ENCODE measurements at regions not wholly inside any gene's neighbourhood (a gene's known extent, or its start where the extent isn't known, plus 50 kb on each side); places are given as distances from the start of the nearest gene placed in this dataset.

- no peak overlapping the region for H3K4me3 ChIP-seq (ENCODE audit: low read depth, low read length)
- no peaks in the 10 kb centered on the region for H3K27me3 ChIP-seq (ENCODE audit: control insufficient read depth, insufficient read depth, low read length)
- no peak for FAIRE-seq
- H3K36me3 ChIP-seq (ENCODE audit: control insufficient read depth, insufficient read depth, low read length), result no peaks in the 10 kb centered on the region
- no peak for DNase-seq (ENCODE audit: low read depth)
- TF ChIP-seq, protein P1, sequence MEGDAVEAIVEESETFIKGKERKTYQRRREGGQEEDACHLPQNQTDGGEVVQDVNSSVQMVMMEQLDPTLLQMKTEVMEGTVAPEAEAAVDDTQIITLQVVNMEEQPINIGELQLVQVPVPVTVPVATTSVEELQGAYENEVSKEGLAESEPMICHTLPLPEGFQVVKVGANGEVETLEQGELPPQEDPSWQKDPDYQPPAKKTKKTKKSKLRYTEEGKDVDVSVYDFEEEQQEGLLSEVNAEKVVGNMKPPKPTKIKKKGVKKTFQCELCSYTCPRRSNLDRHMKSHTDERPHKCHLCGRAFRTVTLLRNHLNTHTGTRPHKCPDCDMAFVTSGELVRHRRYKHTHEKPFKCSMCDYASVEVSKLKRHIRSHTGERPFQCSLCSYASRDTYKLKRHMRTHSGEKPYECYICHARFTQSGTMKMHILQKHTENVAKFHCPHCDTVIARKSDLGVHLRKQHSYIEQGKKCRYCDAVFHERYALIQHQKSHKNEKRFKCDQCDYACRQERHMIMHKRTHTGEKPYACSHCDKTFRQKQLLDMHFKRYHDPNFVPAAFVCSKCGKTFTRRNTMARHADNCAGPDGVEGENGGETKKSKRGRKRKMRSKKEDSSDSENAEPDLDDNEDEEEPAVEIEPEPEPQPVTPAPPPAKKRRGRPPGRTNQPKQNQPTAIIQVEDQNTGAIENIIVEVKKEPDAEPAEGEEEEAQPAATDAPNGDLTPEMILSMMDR (IDR thresholded peaks at IDR 0.05; ENCODE audit: insufficient read depth, low read length, severe bottlenecking), result no peak
These were observed 905.5 kb upstream of the PCDH20 start for GRCh38 chr13:62321139-62321538.

- H3K4me3 ChIP-seq (ENCODE audit: low read depth, low read length), result no peak overlapping the region
- H3K36me3 ChIP-seq (ENCODE audit: control insufficient read depth, insufficient read depth, low read length), result no peaks in the 10 kb centered on the region
- H3K27me3 ChIP-seq (ENCODE audit: control insufficient read depth, insufficient read depth, low read length), result no peaks in the 10 kb centered on the region
- FAIRE-seq, result no peak
- DNase-seq (ENCODE audit: low read depth), result peak; percentile 48
- TF ChIP-seq, protein P1 (IDR thresholded peaks at IDR 0.05; ENCODE audit: insufficient read depth, low read length, severe bottlenecking), result peak; percentile 4
These were observed 904.8 kb upstream of the PCDH20 start for GRCh38 chr13:62320129-62321108.

DNA sequence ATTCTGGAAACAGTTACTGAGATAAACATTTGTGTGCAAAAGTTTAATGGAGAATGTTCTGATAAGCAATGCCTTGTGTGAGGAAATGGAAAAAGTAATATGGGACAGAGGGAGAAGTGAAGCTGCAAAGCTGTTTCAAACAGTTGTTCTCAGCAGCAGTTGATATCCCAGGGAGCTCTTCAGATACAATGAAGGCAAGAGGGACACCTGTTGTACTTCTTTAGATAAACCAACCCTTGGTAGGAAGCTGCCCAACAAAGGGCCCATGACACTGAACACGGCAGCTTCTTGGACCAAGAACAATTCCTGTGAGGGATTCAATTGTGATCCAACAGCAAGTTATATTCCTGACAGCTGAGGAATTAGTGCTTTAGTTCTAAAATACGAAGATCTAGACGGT, 894.3 kb upstream of the PCDH20 start:
- no peaks in the 10 kb centered on the region for H3K36me3 ChIP-seq (ENCODE audit: control insufficient read depth, insufficient read depth, low read length)
- no peak for FAIRE-seq
- DNase-seq (ENCODE audit: low read depth), result no peak
- H3K27me3 ChIP-seq (ENCODE audit: control insufficient read depth, insufficient read depth, low read length), result no peaks in the 10 kb centered on the region
- TF ChIP-seq, protein P1 (IDR thresholded peaks at IDR 0.05; ENCODE audit: insufficient read depth, low read length, severe bottlenecking), result no peak
- H3K4me3 ChIP-seq (ENCODE audit: low read depth, low read length), result no peak overlapping the region

DNA sequence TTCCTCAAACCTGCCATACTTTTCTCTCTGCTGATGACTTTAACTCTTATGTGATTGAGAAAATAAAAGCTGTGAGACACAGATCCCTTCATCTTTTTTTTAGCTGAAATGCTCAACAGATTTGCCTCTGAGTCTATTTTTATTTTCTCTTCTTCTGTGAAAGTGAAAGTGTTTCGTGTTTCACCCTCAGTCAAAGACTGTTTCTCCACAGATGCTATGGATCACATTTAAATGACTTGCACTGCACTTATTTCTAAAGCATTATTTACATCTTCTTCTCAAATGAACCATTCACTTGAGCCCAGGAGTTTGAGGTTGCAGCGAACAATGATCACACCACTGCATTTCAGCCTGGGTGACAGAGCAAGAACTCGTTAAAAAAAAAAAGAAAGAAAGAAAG, 890.1 kb upstream of the PCDH20 start:
- Histone ChIP-seq H3K36me3 (ENCODE audit: control insufficient read depth, insufficient read depth, low read length) (no peaks in the 10 kb centered on the region), H3K4me3 (ENCODE audit: low read depth, low read length) (no peak overlapping the region), H3K27me3 (ENCODE audit: control insufficient read depth, insufficient read depth, low read length) (no peaks in the 10 kb centered on the region)
- no peak for DNase-seq (ENCODE audit: low read depth)
- TF ChIP-seq, protein P1 (IDR thresholded peaks at IDR 0.05; ENCODE audit: insufficient read depth, low read length, severe bottlenecking), result no peak
- FAIRE-seq, result no peak

GRCh38 chr13:62302341-62302740, 886.7 kb upstream of the PCDH20 start:
- FAIRE-seq, result no peak
- TF ChIP-seq, protein P1 (IDR thresholded peaks at IDR 0.05; ENCODE audit: insufficient read depth, low read length, severe bottlenecking), result no peak

More at GRCh38 chr13:62302341-62302740, 886.7 kb upstream of the PCDH20 start:
- peak; percentile 17 for DNase-seq (ENCODE audit: low read depth)
- Histone ChIP-seq H3K27me3 (ENCODE audit: control insufficient read depth, insufficient read depth, low read length) (no peaks in the 10 kb centered on the region), H3K4me3 (ENCODE audit: low read depth, low read length) (no peak overlapping the region), H3K36me3 (ENCODE audit: control insufficient read depth, insufficient read depth, low read length) (no peaks in the 10 kb centered on the region)
